Adipocyte (in vitro differentiated cells): ENCODE measurements at regions not wholly inside any gene's neighbourhood (a gene's known extent, or its start where the extent isn't known, plus 50 kb on each side); places are given as distances from the start of the nearest gene placed in this dataset.
"Not testable (repeated sequence)": the region's sequence is repeated elsewhere in the genome, so short reads cannot be mapped to it uniquely, and the experiment has no call there.

Experiments
- DNase-seq: peaks from one replicate; pipeline ENCODE4 v3.0.0-alpha.2; 2015; ENCODE audit warnings: low read depth
- H3K27me3 ChIP-seq: replicated peaks from 2 replicates; pipeline ENCODE4 v1.7.0; 2013; ENCODE audit warnings: mild to moderate bottlenecking, low read length, moderate library complexity; ENCODE audit not compliant: control insufficient read depth, insufficient read depth
- H3K36me3 ChIP-seq: 2 replicates; pipeline ENCODE4 v1.7.0; 2013; ENCODE audit warnings: low read length, mild to moderate bottlenecking, moderate library complexity; ENCODE audit not compliant: control insufficient read depth, insufficient read depth, severe bottlenecking
- H3K4me1 ChIP-seq: 2 replicates; pipeline ENCODE4 v1.7.0; 2013; ENCODE audit warnings: mild to moderate bottlenecking, low read length, moderate library complexity; ENCODE audit not compliant: control insufficient read depth, insufficient read depth
- H3K4me3 ChIP-seq: 2 replicates; pipeline ENCODE4 v1.7.0; 2013; ENCODE audit warnings: mild to moderate bottlenecking, low read length, moderate library complexity
- H3K9ac ChIP-seq: 2 replicates; pipeline ENCODE4 v1.7.0; 2013; ENCODE audit warnings: mild to moderate bottlenecking, low read length, moderate library complexity
- H3K9me3 ChIP-seq: 2 replicates; pipeline ENCODE4 v1.7.0; 2013; ENCODE audit warnings: mild to moderate bottlenecking, low read length, moderate library complexity; ENCODE audit not compliant: control insufficient read depth

- H3K4me1 ChIP-seq = peaks cover 2% of the 10 kb centered on the region
- no peak overlapping the region for H3K4me3 ChIP-seq
- no peaks in the 10 kb centered on the region for H3K27me3 ChIP-seq
- H3K9ac ChIP-seq = no peak overlapping the region
- H3K9me3 ChIP-seq = no peaks in the 10 kb centered on the region
- no peaks in the 10 kb centered on the region for H3K36me3 ChIP-seq
- DNase-seq = no peak
Measured at GRCh38 chr5:89844548-89844947, 565.0 kb downstream of the CETN3 start.

DNA sequence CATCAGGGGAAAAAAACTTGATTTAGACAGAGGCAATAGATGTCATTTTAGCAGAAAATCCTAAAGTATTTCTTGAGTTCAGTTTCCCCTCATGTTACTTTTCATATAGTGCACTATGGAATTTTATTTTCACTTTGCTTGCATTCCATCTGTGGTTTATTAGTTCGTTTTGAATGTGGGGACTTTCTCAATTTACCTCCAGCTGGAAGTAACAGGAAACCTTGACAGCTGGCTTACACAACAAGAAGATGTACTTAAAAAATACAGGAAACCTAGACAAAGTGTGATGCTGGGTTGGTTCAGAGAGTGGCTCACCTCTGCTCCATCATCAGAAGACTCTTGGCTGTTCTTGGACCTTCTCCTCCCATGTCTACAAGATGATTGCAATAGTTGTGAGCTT, 567.0 kb downstream of the CETN3 start:
- Histone ChIP-seq H3K4me3 (no peak overlapping the region), H3K9ac (no peak overlapping the region), H3K4me1 (no peaks in the 10 kb centered on the region), H3K27me3 (no peaks in the 10 kb centered on the region), H3K36me3 (no peaks in the 10 kb centered on the region), H3K9me3 (no peaks in the 10 kb centered on the region)
- no peak for DNase-seq

DNA sequence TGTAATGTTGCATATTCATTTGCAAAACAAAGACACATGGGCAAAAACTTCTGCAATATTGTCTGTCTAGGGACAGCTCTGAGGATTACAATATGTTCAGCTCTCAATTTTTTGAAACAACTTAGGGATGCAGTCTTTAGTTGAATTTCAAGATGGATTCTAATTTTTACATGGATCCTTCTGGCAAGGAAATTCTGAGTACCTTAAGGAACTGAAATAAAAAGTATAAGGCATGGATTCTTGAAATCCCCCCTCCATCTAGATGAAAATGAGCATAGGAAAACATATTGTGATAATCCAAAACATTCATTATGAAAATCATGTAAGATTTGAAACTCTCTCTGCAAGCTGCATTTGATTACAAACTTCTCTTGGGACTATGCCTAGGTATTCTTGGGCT, 568.6 kb downstream of the CETN3 start:
- Histone ChIP-seq H3K4me1 (no peaks in the 10 kb centered on the region), H3K27me3 (no peaks in the 10 kb centered on the region), H3K9ac (no peak overlapping the region), H3K9me3 (no peaks in the 10 kb centered on the region), H3K4me3 (no peak overlapping the region), H3K36me3 (no peaks in the 10 kb centered on the region)
- DNase-seq = peak; percentile 10

GRCh38 chr5:89830691-89831090, 578.9 kb downstream of the CETN3 start:
- Histone ChIP-seq H3K4me3 (no peak overlapping the region), H3K9ac (no peak overlapping the region), H3K27me3 (no peaks in the 10 kb centered on the region), H3K9me3 (no peaks in the 10 kb centered on the region), H3K4me1 (no peaks in the 10 kb centered on the region), H3K36me3 (no peaks in the 10 kb centered on the region)
- DNase-seq = no peak

- Histone ChIP-seq H3K27me3 (no peaks in the 10 kb centered on the region), H3K9me3 (no peaks in the 10 kb centered on the region), H3K4me1 (no peaks in the 10 kb centered on the region), H3K36me3 (no peaks in the 10 kb centered on the region), H3K4me3 (no peak overlapping the region), H3K9ac (no peak overlapping the region)
- no peak for DNase-seq
Measured at GRCh38 chr5:89827960-89828359, 581.6 kb downstream of the CETN3 start.

GRCh38 chr5:89827359-89827758, 582.2 kb downstream of the CETN3 start:
- H3K9me3 ChIP-seq = no peaks in the 10 kb centered on the region
- H3K27me3 ChIP-seq = no peaks in the 10 kb centered on the region
- DNase-seq = no peak
- H3K36me3 ChIP-seq = no peaks in the 10 kb centered on the region
- H3K4me1 ChIP-seq = no peaks in the 10 kb centered on the region
- no peak overlapping the region for H3K4me3 ChIP-seq
- H3K9ac ChIP-seq = no peak overlapping the region

- DNase-seq = no peak
- H3K27me3 ChIP-seq = no peaks in the 10 kb centered on the region
- H3K4me1 ChIP-seq = no peaks in the 10 kb centered on the region
- H3K9ac ChIP-seq = no peak overlapping the region
- no peak overlapping the region for H3K4me3 ChIP-seq
- no peaks in the 10 kb centered on the region for H3K9me3 ChIP-seq
- H3K36me3 ChIP-seq = no peaks in the 10 kb centered on the region
Measured at GRCh38 chr5:89826938-89827337, 582.6 kb downstream of the CETN3 start.

DNA sequence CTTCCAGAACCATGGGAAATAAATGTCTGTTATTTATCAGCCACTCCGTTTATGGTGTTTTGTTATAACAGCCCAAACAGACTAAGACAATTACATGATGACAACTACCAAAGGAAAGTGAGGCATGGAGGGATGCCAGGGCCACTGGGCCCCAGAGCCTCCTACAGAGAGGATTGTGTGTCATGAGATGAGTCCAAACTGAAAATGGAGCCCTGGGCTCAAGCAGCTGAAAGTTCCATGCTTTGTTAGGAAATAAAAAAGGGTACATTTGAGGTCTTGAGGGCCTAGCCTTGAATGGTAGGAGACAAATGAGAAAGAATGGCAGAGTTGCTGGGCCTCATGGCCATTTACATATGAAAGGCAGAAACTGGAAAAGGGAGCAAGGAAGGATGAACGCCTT, 586.5 kb downstream of the CETN3 start:
- Histone ChIP-seq H3K9ac (no peak overlapping the region), H3K27me3 (no peaks in the 10 kb centered on the region), H3K4me3 (no peak overlapping the region), H3K9me3 (no peaks in the 10 kb centered on the region), H3K4me1 (no peaks in the 10 kb centered on the region), H3K36me3 (no peaks in the 10 kb centered on the region)
- no peak for DNase-seq

DNA sequence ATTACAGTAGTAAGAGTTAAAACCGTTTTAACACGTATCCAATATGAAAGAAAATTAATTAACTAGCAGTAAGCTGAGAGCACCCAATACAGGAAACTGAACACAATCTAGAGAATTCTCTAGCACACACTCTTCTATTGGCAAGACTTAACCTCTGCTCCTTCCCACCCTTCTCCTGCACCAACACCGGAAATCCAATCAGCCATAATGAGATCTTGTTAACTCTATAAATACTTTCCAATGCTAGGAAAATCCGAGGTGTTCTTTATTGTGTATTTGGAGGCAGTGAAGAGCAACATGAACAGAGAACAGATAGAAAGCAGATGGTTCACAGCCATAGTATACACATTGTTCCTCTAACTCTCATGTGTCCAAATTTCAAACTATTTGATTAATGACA, 591.7 kb downstream of the CETN3 start:
- DNase-seq = no peak
- H3K36me3 ChIP-seq = no peaks in the 10 kb centered on the region
- no peaks in the 10 kb centered on the region for H3K4me1 ChIP-seq
- H3K27me3 ChIP-seq = no peaks in the 10 kb centered on the region
- H3K9ac ChIP-seq = no peak overlapping the region
- H3K4me3 ChIP-seq = no peak overlapping the region
- H3K9me3 ChIP-seq = no peaks in the 10 kb centered on the region

DNA sequence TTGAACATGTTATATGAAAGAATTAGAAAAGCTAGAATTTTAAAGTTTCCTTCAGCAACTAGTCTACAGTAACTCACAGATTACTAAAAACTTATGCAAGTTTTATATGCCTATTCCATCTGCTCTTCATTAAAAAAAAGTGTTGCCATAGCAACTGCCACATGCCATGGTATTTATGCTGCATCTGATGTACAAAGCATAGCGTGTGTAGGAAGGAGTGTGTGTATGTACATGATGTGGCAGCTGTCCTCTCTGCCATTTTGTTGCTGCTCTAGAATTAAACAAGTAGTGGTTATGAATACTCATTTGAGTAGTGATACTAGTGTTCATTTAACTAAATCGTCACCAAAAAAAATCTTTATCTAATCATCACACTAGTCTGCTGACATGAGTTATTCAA, 593.5 kb downstream of the CETN3 start:
- Histone ChIP-seq H3K9ac (no peak overlapping the region), H3K9me3 (no peaks in the 10 kb centered on the region), H3K4me3 (no peak overlapping the region), H3K36me3 (no peaks in the 10 kb centered on the region), H3K27me3 (no peaks in the 10 kb centered on the region), H3K4me1 (no peaks in the 10 kb centered on the region)
- peak; percentile 86 for DNase-seq

- DNase-seq, H3K4me1 ChIP-seq, H3K27me3 ChIP-seq, H3K36me3 ChIP-seq, H3K9me3 ChIP-seq, H3K9ac ChIP-seq, H3K4me3 ChIP-seq: not testable (repeated sequence)
Measured at GRCh38 chr5:89800735-89801134, 608.8 kb downstream of the CETN3 start.

DNA sequence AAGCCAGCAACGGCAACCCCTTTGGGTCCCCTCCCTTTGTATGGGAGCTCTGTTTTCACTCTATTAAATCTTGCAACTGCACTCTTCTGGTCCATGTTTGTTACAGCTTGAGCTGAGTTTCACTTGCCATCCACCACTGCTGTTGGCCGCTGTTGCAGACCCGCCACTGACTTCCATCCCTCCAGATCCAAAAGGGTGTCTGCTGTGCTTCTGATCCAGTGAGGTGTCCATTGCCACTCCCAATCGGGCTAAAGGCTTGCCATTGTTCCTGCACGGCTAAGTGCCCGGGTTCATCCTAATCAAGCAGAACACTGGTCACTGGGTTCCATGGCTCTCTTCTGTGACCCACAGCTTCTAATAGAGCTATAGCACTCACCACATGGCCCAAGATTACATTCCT, 615.1 kb downstream of the CETN3 start:
- H3K9me3 ChIP-seq, DNase-seq, H3K27me3 ChIP-seq, H3K36me3 ChIP-seq, H3K4me1 ChIP-seq, H3K9ac ChIP-seq, H3K4me3 ChIP-seq: not testable (repeated sequence)
